ENCODE measurements at regions not wholly inside any gene's neighbourhood (a gene's known extent, or its start where the extent isn't known, plus 50 kb on each side); places are given as distances from the start of the nearest gene placed in this dataset.
"Not testable (repeated sequence)": the region's sequence is repeated elsewhere in the genome, so short reads cannot be mapped to it uniquely, and the experiment has no call there.

- no peak for DNase-seq
Observed at GRCh38 chr6:12523726-12524125, 192.8 kb upstream of the PHACTR1 start.

GRCh38 chr6:12525276-12525675, 191.3 kb upstream of the PHACTR1 start:
- no peak for DNase-seq

GRCh38 chr6:12527339-12527738, 189.2 kb upstream of the PHACTR1 start:
- DNase-seq, result no peak

- no peak for DNase-seq
Observed at GRCh38 chr6:12528136-12528535, 188.4 kb upstream of the PHACTR1 start.

- DNase-seq, result no peak
Observed at GRCh38 chr6:12528581-12529363, 187.8 kb upstream of the PHACTR1 start.

GRCh38 chr6:12529364-12530019, 187.1 kb upstream of the PHACTR1 start:
- no peak for DNase-seq

GRCh38 chr6:12530345-12530744, 186.2 kb upstream of the PHACTR1 start:
- no peak for DNase-seq

GRCh38 chr6:12533586-12533985, 183.0 kb upstream of the PHACTR1 start:
- no peak for DNase-seq

GRCh38 chr6:12534069-12534853, 182.3 kb upstream of the PHACTR1 start:
- DNase-seq, result no peak

GRCh38 chr6:12535586-12536314, 180.8 kb upstream of the PHACTR1 start:
- DNase-seq, result no peak

GRCh38 chr6:12536416-12536815, 180.2 kb upstream of the PHACTR1 start:
- DNase-seq, result no peak

GRCh38 chr6:12537389-12537788, 179.2 kb upstream of the PHACTR1 start:
- DNase-seq, result no peak

GRCh38 chr6:12538881-12539357, 177.6 kb upstream of the PHACTR1 start:
- no peak for DNase-seq

- not testable (repeated sequence) for DNase-seq
Observed at GRCh38 chr6:12542319-12543115, 174.1 kb upstream of the PHACTR1 start.

- DNase-seq, result no peak
Observed at GRCh38 chr6:12543953-12544352, 172.6 kb upstream of the PHACTR1 start.

- DNase-seq, result no peak
Observed at GRCh38 chr6:12544821-12545565, 171.6 kb upstream of the PHACTR1 start.

GRCh38 chr6:12545619-12546409, 170.8 kb upstream of the PHACTR1 start:
- DNase-seq, result no peak

GRCh38 chr6:12546410-12547002, 170.1 kb upstream of the PHACTR1 start:
- DNase-seq, result no peak

- no peak for DNase-seq
Observed at GRCh38 chr6:12548526-12548925, 168.0 kb upstream of the PHACTR1 start.

GRCh38 chr6:12549445-12549844, 167.1 kb upstream of the PHACTR1 start:
- DNase-seq, result not testable (repeated sequence)
